ENCODE measurements at regions not wholly inside any gene's neighbourhood (a gene's known extent, or its start where the extent isn't known, plus 50 kb on each side); places are given as distances from the start of the nearest gene placed in this dataset.

DNA sequence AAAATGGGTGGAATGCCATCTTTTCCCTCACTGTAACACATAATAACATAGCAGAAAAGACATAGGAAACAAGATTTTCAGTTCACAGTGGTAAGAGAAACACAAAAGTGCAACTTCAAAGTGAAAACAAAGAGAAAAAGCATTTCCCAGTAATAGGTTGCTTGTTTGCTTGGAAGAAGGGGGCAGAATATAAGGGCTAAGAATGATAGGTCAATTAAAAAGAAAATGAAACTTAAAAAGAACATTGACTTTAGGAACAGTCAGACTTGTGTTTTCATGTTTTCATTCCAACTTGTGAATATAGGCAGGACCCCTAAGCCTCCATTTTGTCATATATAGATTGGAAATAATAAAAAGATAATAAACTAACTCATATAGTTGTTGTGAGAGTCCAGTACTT is 168.2 kb upstream of the PPP3CA start:
- TF ChIP-seq, protein P1, sequence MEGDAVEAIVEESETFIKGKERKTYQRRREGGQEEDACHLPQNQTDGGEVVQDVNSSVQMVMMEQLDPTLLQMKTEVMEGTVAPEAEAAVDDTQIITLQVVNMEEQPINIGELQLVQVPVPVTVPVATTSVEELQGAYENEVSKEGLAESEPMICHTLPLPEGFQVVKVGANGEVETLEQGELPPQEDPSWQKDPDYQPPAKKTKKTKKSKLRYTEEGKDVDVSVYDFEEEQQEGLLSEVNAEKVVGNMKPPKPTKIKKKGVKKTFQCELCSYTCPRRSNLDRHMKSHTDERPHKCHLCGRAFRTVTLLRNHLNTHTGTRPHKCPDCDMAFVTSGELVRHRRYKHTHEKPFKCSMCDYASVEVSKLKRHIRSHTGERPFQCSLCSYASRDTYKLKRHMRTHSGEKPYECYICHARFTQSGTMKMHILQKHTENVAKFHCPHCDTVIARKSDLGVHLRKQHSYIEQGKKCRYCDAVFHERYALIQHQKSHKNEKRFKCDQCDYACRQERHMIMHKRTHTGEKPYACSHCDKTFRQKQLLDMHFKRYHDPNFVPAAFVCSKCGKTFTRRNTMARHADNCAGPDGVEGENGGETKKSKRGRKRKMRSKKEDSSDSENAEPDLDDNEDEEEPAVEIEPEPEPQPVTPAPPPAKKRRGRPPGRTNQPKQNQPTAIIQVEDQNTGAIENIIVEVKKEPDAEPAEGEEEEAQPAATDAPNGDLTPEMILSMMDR (IDR thresholded peaks at IDR 0.05): no peak
- no peak for TF ChIP-seq EP300 (IDR thresholded peaks at IDR 0.05)
- no peak for TF ChIP-seq POLR2A (IDR thresholded peaks at IDR 0.05)
- no peak for TF ChIP-seq POLR2AphosphoS5 (IDR thresholded peaks at IDR 0.05)

Measured in suprapubic skin (tissue), 4 donors.